ENCODE measurements at regions not wholly inside any gene's neighbourhood (a gene's known extent, or its start where the extent isn't known, plus 50 kb on each side); places are given as distances from the start of the nearest gene placed in this dataset.

GRCh38 chr14:22220427-22220826 is 368.6 kb downstream of the DAD1 start (continued):
- TF ChIP-seq EZH2 (IDR thresholded peaks at IDR 0.05), result no peak
- TF ChIP-seq, protein P1, sequence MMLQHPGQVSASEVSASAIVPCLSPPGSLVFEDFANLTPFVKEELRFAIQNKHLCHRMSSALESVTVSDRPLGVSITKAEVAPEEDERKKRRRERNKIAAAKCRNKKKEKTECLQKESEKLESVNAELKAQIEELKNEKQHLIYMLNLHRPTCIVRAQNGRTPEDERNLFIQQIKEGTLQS (IDR thresholded peaks at IDR 0.05), result no peak

DNA sequence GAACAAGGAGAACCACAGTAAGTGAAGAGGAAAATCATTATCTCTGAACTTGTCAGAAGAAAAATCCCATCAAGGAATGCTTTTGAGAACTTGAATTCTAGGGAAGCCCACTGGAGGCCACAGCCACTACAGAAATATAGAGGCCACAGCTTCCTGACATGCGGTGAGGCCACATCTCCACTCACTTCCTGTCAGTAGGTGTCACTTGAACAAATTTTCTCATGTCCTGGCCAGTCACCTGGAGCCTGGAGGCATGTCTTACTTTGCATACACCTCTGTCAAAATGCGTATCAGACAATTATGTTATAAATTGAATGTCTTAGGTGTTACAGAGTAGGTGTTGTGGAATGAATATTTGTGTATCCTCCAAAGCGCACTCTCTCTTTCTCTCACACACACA is 370.3 kb downstream of the DAD1 start:
- no peak for TF ChIP-seq ZFX (IDR thresholded peaks at IDR 0.05)
- no peak for TF ChIP-seq ZNF274 (IDR thresholded peaks at IDR 0.05; ENCODE audit: low read depth, low read length)
- TF ChIP-seq, protein P2, sequence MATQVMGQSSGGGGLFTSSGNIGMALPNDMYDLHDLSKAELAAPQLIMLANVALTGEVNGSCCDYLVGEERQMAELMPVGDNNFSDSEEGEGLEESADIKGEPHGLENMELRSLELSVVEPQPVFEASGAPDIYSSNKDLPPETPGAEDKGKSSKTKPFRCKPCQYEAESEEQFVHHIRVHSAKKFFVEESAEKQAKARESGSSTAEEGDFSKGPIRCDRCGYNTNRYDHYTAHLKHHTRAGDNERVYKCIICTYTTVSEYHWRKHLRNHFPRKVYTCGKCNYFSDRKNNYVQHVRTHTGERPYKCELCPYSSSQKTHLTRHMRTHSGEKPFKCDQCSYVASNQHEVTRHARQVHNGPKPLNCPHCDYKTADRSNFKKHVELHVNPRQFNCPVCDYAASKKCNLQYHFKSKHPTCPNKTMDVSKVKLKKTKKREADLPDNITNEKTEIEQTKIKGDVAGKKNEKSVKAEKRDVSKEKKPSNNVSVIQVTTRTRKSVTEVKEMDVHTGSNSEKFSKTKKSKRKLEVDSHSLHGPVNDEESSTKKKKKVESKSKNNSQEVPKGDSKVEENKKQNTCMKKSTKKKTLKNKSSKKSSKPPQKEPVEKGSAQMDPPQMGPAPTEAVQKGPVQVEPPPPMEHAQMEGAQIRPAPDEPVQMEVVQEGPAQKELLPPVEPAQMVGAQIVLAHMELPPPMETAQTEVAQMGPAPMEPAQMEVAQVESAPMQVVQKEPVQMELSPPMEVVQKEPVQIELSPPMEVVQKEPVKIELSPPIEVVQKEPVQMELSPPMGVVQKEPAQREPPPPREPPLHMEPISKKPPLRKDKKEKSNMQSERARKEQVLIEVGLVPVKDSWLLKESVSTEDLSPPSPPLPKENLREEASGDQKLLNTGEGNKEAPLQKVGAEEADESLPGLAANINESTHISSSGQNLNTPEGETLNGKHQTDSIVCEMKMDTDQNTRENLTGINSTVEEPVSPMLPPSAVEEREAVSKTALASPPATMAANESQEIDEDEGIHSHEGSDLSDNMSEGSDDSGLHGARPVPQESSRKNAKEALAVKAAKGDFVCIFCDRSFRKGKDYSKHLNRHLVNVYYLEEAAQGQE (IDR thresholded peaks at IDR 0.05; ENCODE audit: low read depth), result no peak
- no peak for TF ChIP-seq SRF (IDR thresholded peaks at IDR 0.05; ENCODE audit: low read depth)
- no peak for TF ChIP-seq EZH2phosphoT487 (IDR thresholded peaks at IDR 0.05; ENCODE audit: borderline replicate concordance)
- TF ChIP-seq CEBPB (IDR thresholded peaks at IDR 0.05; ENCODE audit: low read depth), result no peak
- TF ChIP-seq JUND (IDR thresholded peaks at IDR 0.05), result no peak
- no peak for TF ChIP-seq RAD21 (IDR thresholded peaks at IDR 0.05; ENCODE audit: low read depth)
- TF ChIP-seq ELF1 (IDR thresholded peaks at IDR 0.05; ENCODE audit: borderline replicate concordance, low read depth), result no peak
- TF ChIP-seq POLR2AphosphoS5 (IDR thresholded peaks at IDR 0.05; ENCODE audit: low read depth, low read length), result no peak
- TF ChIP-seq, protein P3, sequence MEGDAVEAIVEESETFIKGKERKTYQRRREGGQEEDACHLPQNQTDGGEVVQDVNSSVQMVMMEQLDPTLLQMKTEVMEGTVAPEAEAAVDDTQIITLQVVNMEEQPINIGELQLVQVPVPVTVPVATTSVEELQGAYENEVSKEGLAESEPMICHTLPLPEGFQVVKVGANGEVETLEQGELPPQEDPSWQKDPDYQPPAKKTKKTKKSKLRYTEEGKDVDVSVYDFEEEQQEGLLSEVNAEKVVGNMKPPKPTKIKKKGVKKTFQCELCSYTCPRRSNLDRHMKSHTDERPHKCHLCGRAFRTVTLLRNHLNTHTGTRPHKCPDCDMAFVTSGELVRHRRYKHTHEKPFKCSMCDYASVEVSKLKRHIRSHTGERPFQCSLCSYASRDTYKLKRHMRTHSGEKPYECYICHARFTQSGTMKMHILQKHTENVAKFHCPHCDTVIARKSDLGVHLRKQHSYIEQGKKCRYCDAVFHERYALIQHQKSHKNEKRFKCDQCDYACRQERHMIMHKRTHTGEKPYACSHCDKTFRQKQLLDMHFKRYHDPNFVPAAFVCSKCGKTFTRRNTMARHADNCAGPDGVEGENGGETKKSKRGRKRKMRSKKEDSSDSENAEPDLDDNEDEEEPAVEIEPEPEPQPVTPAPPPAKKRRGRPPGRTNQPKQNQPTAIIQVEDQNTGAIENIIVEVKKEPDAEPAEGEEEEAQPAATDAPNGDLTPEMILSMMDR (IDR thresholded peaks at IDR 0.05 in 2 of 3, conservative IDR thresholded peaks at IDR 0.05 in 1 of 3; ENCODE audit: borderline replicate concordance in 1 of 3, insufficient read depth in 1 of 3, low read depth in 2 of 3, low read length in 2 of 3), result no peak
- no peak for TF ChIP-seq SP1 (IDR thresholded peaks at IDR 0.05; ENCODE audit: low read depth)
- TF ChIP-seq, protein P1 (IDR thresholded peaks at IDR 0.05), result no peak
- TF ChIP-seq FOSL1 (IDR thresholded peaks at IDR 0.05; ENCODE audit: low read depth), result no peak
- no peak for TF ChIP-seq ZBTB33 (IDR thresholded peaks at IDR 0.05; ENCODE audit: extremely low read depth, insufficient replicate concordance, low read length)
- TF ChIP-seq, protein P4, sequence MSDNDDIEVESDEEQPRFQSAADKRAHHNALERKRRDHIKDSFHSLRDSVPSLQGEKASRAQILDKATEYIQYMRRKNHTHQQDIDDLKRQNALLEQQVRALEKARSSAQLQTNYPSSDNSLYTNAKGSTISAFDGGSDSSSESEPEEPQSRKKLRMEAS (IDR thresholded peaks at IDR 0.05), result no peak
- TF ChIP-seq YY1 (IDR thresholded peaks at IDR 0.05; ENCODE audit: extremely low read depth, insufficient replicate concordance, low read depth, low read length), result no peak
- H3K27ac ChIP-seq (ENCODE audit: low read depth, low read length), result no peak overlapping the region
- H3K27me3 ChIP-seq (ENCODE audit: insufficient read depth, low read length), result peaks cover 10% of the 10 kb centered on the region
- H3K79me2 ChIP-seq (ENCODE audit: insufficient read depth, low read length), result no peaks in the 10 kb centered on the region
- intact Hi-C loops (cut with micrococcal nuclease), result no loop called here
- H3K9me3 ChIP-seq (ENCODE audit: control insufficient read depth in 1 of 2, insufficient read depth in 1 of 2, low read depth in 1 of 2, low read length in 2 of 2), result no peaks in the 10 kb centered on the region
- ChIA-PET POLR2A (no interaction called here), CTCF (interaction anchor here (0.7 to 1.9 kb wide), 3 partner anchors 15 to 18 kb away, joined by 3 to 8 read pairs (median 4); no protein-coding TSS in a partner anchor), RAD21 (ENCODE audit: low non-redundant PET in 1 of 2, low total read pairs in 2 of 2, uncharacterized antibody in 2 of 2, unreplicated experiment in 2 of 2) (no interaction called here)
- no peak overlapping the region for H3K9ac ChIP-seq (ENCODE audit: low read length)
- no peak overlapping the region for H2AFZ ChIP-seq (ENCODE audit: low read depth, low read length, poor library complexity, severe bottlenecking)
- ATAC-seq (no peak), DNase-seq (ENCODE audit: low read depth, low spot score) (no peak)
- H3K9me2 ChIP-seq (ENCODE audit: insufficient read depth), result no peaks in the 10 kb centered on the region
- no TSS peak for BruUV-seq (replicated peaks)
- no peak overlapping the region for H3K4me2 ChIP-seq (ENCODE audit: low read length)
- H3K36me3 ChIP-seq (ENCODE audit: control insufficient read depth in 1 of 2, insufficient read depth in 2 of 2, low read length in 2 of 2), result no peaks in the 10 kb centered on the region
- H3K4me3 ChIP-seq (replicated peaks in 1 of 2; ENCODE audit: low read depth in 1 of 2, low read length in 2 of 2), result no peak overlapping the region
- H4K20me1 ChIP-seq (ENCODE audit: insufficient read depth), result no peaks in the 10 kb centered on the region
- H3K4me1 ChIP-seq (ENCODE audit: control insufficient read depth in 1 of 2, insufficient read depth in 2 of 2, low read length in 2 of 2), result no peaks in the 10 kb centered on the region
